BJ (cell line): ENCODE measurements at regions not wholly inside any gene's neighbourhood (a gene's known extent, or its start where the extent isn't known, plus 50 kb on each side); places are given as distances from the start of the nearest gene placed in this dataset.

Source experiments
- CTCF ChIA-PET: fragments of 350-600 bp; formaldehyde crosslinking; extraction: SDS; loops from one replicate; lab custom pipeline; 2021; ENCODE audit warnings: antibody characterized with exemption, inconsistent platforms; lab: Yijun Ruan, JAX
- POLR2A ChIA-PET: fragments of 300-600 bp; sonication (Branson Sonifier 250); formaldehyde crosslinking; extraction: SDS; loops from one replicate; lab custom pipeline; 2021; ENCODE audit warnings: antibody characterized with exemption; lab: Charles Lee
- DNase-seq: peaks from one replicate; pipeline ENCODE4 v3.0.0-alpha.2; 2011; ENCODE audit warnings: low read depth
- H3K27me3 ChIP-seq: 2 replicates; pipeline ENCODE4 v1.6.0; 2011; ENCODE audit warnings: low read length; ENCODE audit not compliant: control insufficient read depth, insufficient read depth
- H3K36me3 ChIP-seq: 2 replicates; pipeline ENCODE4 v1.5.1; 2011; ENCODE audit warnings: low read length; ENCODE audit not compliant: control insufficient read depth, insufficient read depth
- H3K4me3 ChIP-seq: 2 replicates; pipeline ENCODE4 v1.5.1; 2011; ENCODE audit warnings: low read depth, mild to moderate bottlenecking, control low read depth, low read length
- TF ChIP-seq, protein P1 (sequence below): IDR thresholded peaks from 2 replicates; pipeline ENCODE4 v1.5.1; 2011; ENCODE audit warnings: low read depth, mild to moderate bottlenecking, control low read depth, inconsistent platforms, low read length, moderate library complexity; ENCODE audit not compliant: insufficient read depth

DNA sequence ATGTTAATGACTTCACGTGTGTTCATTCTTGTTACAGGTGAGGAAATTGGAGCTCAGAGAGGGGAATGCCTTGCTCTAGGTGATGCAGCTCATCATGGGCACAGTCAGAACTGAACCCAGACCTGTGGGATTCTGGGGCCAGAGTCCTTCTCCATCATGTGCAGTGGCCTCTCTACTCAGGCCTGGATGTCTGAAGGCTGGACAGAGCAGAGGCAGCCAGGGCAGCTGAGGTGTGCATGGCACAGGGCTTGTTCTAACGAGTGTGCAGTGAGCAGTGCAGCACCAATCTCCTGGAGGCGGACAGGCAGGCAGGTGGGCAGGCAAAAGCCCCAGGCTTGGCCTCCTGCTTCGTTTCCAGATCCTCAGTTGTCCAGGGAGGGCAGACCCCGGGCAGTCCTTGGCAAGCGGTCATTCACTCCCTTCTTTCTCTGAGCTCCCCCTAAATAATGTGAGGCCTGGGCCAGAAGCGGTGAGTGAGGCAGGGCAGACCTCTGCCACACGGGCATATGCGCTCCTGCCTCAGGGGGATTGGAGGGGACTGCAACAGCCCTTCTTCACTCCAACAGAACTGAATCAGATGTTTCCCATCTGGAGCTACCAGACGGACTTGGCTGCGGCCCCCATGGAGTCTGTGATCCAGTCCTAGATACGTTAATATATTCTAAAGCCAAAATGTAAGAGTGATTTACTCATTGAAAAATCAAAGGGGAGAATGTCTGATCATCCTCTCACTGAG, 68.7 kb upstream of the FSTL4 start:
- POLR2A ChIA-PET: no interaction called here
- CTCF ChIA-PET: interaction anchor here (0.6 kb wide), 1 partner anchor 38 kb away, joined by 3 read pairs; no protein-coding TSS in a partner anchor
- TF ChIP-seq, protein P1, sequence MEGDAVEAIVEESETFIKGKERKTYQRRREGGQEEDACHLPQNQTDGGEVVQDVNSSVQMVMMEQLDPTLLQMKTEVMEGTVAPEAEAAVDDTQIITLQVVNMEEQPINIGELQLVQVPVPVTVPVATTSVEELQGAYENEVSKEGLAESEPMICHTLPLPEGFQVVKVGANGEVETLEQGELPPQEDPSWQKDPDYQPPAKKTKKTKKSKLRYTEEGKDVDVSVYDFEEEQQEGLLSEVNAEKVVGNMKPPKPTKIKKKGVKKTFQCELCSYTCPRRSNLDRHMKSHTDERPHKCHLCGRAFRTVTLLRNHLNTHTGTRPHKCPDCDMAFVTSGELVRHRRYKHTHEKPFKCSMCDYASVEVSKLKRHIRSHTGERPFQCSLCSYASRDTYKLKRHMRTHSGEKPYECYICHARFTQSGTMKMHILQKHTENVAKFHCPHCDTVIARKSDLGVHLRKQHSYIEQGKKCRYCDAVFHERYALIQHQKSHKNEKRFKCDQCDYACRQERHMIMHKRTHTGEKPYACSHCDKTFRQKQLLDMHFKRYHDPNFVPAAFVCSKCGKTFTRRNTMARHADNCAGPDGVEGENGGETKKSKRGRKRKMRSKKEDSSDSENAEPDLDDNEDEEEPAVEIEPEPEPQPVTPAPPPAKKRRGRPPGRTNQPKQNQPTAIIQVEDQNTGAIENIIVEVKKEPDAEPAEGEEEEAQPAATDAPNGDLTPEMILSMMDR: no peak

DNA sequence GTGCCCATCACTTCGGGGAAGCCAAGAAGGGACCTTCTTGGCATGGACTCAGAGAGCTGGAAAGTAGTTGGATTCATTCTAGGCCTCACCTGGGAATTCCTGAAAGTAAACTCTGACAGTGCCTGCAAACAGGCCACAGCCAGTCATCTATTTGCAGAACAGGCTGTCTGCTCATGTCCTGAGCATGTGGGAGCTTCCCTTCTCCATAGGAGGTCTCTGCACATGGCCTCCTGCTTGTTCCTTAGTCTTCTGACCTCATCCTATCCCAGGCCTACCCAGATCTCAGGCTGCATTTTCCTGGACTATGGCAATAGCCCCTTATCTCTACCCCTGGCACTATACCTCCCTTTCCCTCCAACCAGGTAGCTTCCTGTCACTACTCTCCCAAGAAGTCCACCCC, 67.2 kb upstream of the FSTL4 start:
- CTCF ChIA-PET: interaction anchor here (1.1 kb wide), 1 partner anchor 11 kb away, joined by 3 read pairs; no protein-coding TSS in a partner anchor
- Histone ChIP-seq H3K36me3 (no peaks in the 10 kb centered on the region), H3K4me3 (no peak overlapping the region), H3K27me3 (peaks cover 2% of the 10 kb centered on the region; the same call in 1 of the 2 replicates)
- TF ChIP-seq, protein P1: no peak
- POLR2A ChIA-PET: no interaction called here
- DNase-seq: no peak

More for the DNA sequence above, 68.7 kb upstream of the FSTL4 start:
- no peak for DNase-seq
- Histone ChIP-seq H3K27me3 (peaks cover 2% of the 10 kb centered on the region), H3K36me3 (no peaks in the 10 kb centered on the region), H3K4me3 (no peak overlapping the region)

DNA sequence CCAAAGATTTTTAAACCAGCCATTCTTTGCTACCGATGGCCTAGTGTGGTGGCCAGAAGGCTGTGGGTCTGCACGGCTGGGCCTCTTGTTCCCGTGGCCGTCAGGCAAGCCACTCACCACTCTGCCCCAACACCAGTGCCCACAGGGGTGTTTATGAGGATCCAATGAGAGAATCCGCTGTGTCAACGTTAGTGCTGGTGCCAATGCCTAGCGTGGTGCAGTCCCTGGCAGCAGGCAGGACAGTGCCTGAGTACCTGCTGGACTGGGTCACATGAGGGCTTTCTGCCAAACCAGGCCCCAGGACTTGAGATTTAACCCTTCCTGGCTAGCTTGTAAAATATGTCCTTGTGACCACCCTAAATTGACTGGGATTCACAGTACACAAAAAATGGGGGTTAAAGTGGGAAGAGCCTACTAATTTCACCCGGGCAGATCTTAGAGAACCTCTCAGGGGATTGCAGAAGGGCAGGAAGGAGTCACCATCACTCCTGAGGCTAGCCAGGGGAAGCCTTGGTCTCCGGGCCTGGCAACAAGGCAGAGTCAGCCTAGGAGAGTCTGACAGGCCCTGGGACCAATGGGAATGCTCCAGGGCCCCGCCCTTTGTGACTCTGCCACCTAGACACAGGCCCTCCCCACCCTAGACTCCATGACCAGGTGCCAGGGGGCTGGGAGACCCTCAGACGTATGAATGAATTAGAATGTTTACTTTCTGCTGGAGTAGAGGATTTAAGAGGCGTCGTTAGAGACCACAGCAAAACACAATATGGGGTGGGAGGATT, 63.2 kb upstream of the FSTL4 start:
- POLR2A ChIA-PET: no interaction called here
- no peak for DNase-seq
- Histone ChIP-seq H3K4me3 (no peak overlapping the region), H3K27me3 (peaks cover 2% of the 10 kb centered on the region; the same call in 1 of the 2 replicates), H3K36me3 (no peaks in the 10 kb centered on the region)
- CTCF ChIA-PET: no interaction called here
- TF ChIP-seq, protein P1: no peak

DNA sequence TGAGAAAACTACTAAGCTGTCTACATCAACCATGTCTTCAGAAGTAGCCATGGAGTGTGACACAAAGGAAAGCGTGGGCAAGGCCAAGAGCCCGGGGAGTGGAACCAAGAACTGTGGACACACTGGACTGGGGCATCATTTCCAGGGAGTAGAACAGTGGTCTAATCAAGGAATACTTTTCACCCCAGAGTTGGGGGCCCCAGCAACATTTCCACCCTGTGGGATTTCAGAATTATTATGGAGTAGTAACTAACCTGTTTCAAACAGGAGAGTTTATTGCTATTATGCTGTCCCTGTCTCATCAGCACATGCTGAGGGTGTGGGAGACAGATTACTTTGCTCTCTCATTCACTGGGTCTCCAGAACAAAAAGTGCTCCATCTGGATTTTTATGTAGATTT, 58.0 kb upstream of the FSTL4 start:
- CTCF ChIA-PET: no interaction called here
- Histone ChIP-seq H3K27me3 (no peaks in the 10 kb centered on the region), H3K4me3 (no peak overlapping the region), H3K36me3 (no peaks in the 10 kb centered on the region)
- no peak for DNase-seq
- TF ChIP-seq, protein P1: no peak
- POLR2A ChIA-PET: no interaction called here

DNA sequence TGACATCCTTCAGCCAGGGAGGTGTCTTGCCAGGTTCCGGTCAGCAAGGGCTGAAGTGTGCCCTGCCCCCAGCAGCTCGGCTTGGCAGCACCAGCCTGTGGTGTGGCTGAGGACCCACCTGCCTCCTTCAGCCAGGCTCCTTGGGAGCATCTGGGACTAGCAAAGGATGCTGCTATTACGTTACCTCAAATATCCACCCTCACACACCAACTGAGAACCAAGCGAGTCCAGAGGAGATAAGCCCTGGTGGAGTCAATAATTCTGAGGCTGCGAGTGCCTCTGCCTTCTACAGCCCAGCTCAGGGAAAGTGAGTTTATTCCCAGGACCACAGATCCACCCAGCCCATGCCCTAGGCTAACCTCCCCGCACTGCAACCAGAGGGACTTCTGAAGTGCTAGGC, 57.1 kb upstream of the FSTL4 start:
- no peak for DNase-seq
- Histone ChIP-seq H3K27me3 (no peaks in the 10 kb centered on the region), H3K4me3 (no peak overlapping the region), H3K36me3 (no peaks in the 10 kb centered on the region)
- ChIA-PET CTCF (interaction anchor here (0.6 kb wide), 1 partner anchor 35 kb away, joined by 3 read pairs; no protein-coding TSS in a partner anchor), POLR2A (no interaction called here)
- TF ChIP-seq, protein P1: no peak
